ENCODE measurements at regions not wholly inside any gene's neighbourhood (a gene's known extent, or its start where the extent isn't known, plus 50 kb on each side); places are given as distances from the start of the nearest gene placed in this dataset.

GRCh38 chr5:74502479-74502950, 138.0 kb downstream of the ENC1 start:
- no peaks in the 10 kb centered on the region for H3K9me3 ChIP-seq (ENCODE audit: control insufficient read depth, insufficient read depth, low read depth, low read length)
- CTCF ChIA-PET = interaction anchor here (0.7 kb wide), 1 partner anchor 41 kb away, joined by 3 read pairs; no protein-coding TSS in a partner anchor
- peaks cover 13% of the 10 kb centered on the region for H3K4me1 ChIP-seq (ENCODE audit: control insufficient read depth, insufficient read depth, low read length)
- H3K4me3 ChIP-seq (ENCODE audit: low read depth, low read length) = no peak overlapping the region
- TF ChIP-seq ZFP41 (tag by site-specific recombination; IDR thresholded peaks at IDR 0.05; ENCODE audit: borderline replicate concordance) (no peak), ZNF433 (tag by site-specific recombination; IDR thresholded peaks at IDR 0.05; ENCODE audit: low read depth) (no peak), ZNF530 (tag by site-specific recombination; IDR thresholded peaks at IDR 0.05; ENCODE audit: low read depth) (no peak), ZBTB26 (tag by site-specific recombination; optimal IDR thresholded peaks at IDR 0.05) (no peak), ZBTB8A (tag by site-specific recombination; IDR thresholded peaks at IDR 0.05) (no peak), ZNF747 (tag by site-specific recombination; IDR thresholded peaks at IDR 0.05) (no peak), KLF8 (tag by site-specific recombination; IDR thresholded peaks at IDR 0.05) (no peak), ZNF19 (tag by site-specific recombination; IDR thresholded peaks at IDR 0.05; ENCODE audit: low read depth) (no peak), ZNF121 (tag by site-specific recombination; IDR thresholded peaks at IDR 0.05) (no peak), SCRT2 (tag by site-specific recombination; IDR thresholded peaks at IDR 0.05) (no peak), ZNF48 (tag by site-specific recombination; IDR thresholded peaks at IDR 0.05) (no peak), KLF17 (tag by site-specific recombination; IDR thresholded peaks at IDR 0.05) (no peak)
- TF ChIP-seq, protein P1, sequence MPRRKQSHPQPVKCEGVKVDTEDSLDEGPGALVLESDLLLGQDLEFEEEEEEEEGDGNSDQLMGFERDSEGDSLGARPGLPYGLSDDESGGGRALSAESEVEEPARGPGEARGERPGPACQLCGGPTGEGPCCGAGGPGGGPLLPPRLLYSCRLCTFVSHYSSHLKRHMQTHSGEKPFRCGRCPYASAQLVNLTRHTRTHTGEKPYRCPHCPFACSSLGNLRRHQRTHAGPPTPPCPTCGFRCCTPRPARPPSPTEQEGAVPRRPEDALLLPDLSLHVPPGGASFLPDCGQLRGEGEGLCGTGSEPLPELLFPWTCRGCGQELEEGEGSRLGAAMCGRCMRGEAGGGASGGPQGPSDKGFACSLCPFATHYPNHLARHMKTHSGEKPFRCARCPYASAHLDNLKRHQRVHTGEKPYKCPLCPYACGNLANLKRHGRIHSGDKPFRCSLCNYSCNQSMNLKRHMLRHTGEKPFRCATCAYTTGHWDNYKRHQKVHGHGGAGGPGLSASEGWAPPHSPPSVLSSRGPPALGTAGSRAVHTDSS (tag by site-specific recombination; IDR thresholded peaks at IDR 0.05) = no peak
- no peak overlapping the region for H3K27ac ChIP-seq (ENCODE audit: extremely low read depth, low read depth, low read length)
- H3K36me3 ChIP-seq (ENCODE audit: control insufficient read depth in 2 of 2, insufficient read depth in 1 of 2, low read length in 2 of 2) = no peaks in the 10 kb centered on the region
- POLR2A ChIA-PET = no interaction called here

DNA sequence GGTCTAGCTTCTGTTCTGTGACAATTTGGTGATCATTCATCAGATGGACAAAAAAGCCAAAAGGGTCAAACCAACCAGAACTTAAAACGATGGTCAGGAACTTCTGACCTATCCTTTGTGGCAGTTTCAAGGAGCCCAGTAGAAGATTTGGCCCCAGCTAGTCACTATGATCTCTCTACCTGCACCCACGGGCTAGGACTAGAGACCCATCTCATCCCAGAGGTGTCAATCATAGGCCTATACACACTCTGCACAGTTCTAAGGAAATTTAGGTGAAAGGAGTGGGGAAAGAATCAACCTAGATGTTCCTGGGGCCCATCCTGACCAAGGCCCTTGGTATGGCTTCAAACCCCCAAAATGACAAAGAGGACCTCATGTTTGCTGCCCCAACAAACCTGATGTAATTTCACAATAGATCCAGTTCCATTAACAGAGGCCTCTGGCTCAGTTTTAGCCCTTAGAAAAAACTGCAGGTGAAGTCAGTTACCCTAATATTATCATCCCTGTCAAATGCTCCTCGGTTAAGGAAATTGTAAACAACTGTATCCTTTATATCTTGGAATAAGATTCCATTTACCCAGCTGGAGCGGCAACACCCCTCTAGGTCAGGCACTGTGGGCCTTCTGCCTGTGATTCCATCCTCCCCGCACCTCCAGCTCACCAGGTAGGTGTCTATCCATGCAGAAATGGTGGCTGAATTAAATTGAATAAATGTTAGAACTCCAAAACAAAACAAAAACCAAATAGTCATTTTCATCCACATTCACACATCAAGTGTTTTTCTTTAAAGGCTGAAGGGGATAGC, 138.7 kb downstream of the ENC1 start:
- CTCF ChIA-PET = interaction anchor here (0.5 to 1.2 kb wide), 3 partner anchors 9 to 119 kb away, joined by 3 read pairs; no protein-coding TSS in a partner anchor
- Histone ChIP-seq H3K27ac (ENCODE audit: extremely low read depth, low read depth, low read length) (no peak overlapping the region), H3K4me3 (ENCODE audit: low read depth, low read length) (no peak overlapping the region), H3K4me1 (ENCODE audit: control insufficient read depth, insufficient read depth, low read length) (peaks cover 13% of the 10 kb centered on the region), H3K36me3 (ENCODE audit: control insufficient read depth in 2 of 2, insufficient read depth in 1 of 2, low read length in 2 of 2) (no peaks in the 10 kb centered on the region), H3K9me3 (ENCODE audit: control insufficient read depth, insufficient read depth, low read depth, low read length) (no peaks in the 10 kb centered on the region)
- TF ChIP-seq, protein P2, sequence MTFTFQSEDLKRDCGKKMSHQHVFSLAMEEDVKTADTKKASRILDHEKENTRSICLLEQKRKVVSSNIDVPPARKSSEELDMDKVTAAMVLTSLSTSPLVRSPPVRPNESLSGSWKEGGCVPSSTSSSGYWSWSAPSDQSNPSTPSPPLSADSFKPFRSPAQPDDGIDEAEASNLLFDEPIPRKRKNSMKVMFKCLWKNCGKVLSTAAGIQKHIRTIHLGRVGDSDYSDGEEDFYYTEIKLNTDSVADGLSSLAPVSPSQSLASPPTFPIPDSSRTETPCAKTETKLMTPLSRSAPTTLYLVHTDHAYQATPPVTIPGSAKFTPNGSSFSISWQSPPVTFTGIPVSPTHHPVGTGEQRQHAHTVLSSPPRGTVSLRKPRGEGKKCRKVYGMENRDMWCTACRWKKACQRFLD (tag by site-specific recombination; IDR thresholded peaks at IDR 0.05) = no peak
- TF ChIP-seq ATF2 (tag by site-specific recombination; IDR thresholded peaks at IDR 0.05; ENCODE audit: low read depth) (no peak), REST (tag by site-specific recombination; IDR thresholded peaks at IDR 0.05) (no peak)
- TF ChIP-seq, protein P3, sequence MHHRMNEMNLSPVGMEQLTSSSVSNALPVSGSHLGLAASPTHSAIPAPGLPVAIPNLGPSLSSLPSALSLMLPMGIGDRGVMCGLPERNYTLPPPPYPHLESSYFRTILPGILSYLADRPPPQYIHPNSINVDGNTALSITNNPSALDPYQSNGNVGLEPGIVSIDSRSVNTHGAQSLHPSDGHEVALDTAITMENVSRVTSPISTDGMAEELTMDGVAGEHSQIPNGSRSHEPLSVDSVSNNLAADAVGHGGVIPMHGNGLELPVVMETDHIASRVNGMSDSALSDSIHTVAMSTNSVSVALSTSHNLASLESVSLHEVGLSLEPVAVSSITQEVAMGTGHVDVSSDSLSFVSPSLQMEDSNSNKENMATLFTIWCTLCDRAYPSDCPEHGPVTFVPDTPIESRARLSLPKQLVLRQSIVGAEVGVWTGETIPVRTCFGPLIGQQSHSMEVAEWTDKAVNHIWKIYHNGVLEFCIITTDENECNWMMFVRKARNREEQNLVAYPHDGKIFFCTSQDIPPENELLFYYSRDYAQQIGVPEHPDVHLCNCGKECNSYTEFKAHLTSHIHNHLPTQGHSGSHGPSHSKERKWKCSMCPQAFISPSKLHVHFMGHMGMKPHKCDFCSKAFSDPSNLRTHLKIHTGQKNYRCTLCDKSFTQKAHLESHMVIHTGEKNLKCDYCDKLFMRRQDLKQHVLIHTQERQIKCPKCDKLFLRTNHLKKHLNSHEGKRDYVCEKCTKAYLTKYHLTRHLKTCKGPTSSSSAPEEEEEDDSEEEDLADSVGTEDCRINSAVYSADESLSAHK (tag by site-specific recombination; IDR thresholded peaks at IDR 0.05) = peak; percentile 90
- POLR2A ChIA-PET = no interaction called here

Measured in HEK293 (cell line).